Natural killer cell treated with Interleukin-12 subunit alpha and Interleukin-12 subunit beta and Interleukin-15 and Interleukin-18, amount 100 ng/mL, for 72 hours (primary cell): ENCODE measurements at regions not wholly inside any gene's neighbourhood (a gene's known extent, or its start where the extent isn't known, plus 50 kb on each side); places are given as distances from the start of the nearest gene placed in this dataset.

ENCODE experiments used
- ATAC-seq, 2 donors: fragments of 150-1000 bp; cut with Tn5 transposase in 1 of 2; sonication (Bioruptor Pico), chemical (Tn5 transposase) in 1 of 2; 2 replicates each; pipeline ENCODE4 v1.10.0; 2021
- DNase-seq: peaks from one replicate; pipeline ENCODE4 v3.0.0; 2022; ENCODE audit warnings: low spot score
- H3K27ac Mint-ChIP-seq, 2 donors: 1 replicate in 1 of 2; 2 replicates in 1 of 2; pipeline ENCODE4 v1.8.0; 2022; ENCODE audit warnings: mixed read lengths in 2 of 2, mild to moderate bottlenecking in 1 of 2, moderate library complexity in 1 of 2
- H3K27me3 Mint-ChIP-seq, 2 donors: 1 replicate in 1 of 2; 2 replicates in 1 of 2; pipeline ENCODE4 v1.8.0; 2022; ENCODE audit warnings: mixed read lengths in 2 of 2
- H3K36me3 Mint-ChIP-seq: one replicate; pipeline ENCODE4 v1.8.0; 2022; ENCODE audit warnings: mixed read lengths
- H3K4me1 Mint-ChIP-seq, 2 donors: 1 replicate in 1 of 2; 2 replicates in 1 of 2; pipeline ENCODE4 v1.8.0; 2022; ENCODE audit warnings: low read depth in 2 of 2, mixed read lengths in 2 of 2, mild to moderate bottlenecking in 1 of 2
- H3K4me3 Mint-ChIP-seq: one replicate; pipeline ENCODE4 v1.8.0; 2022; ENCODE audit warnings: mixed read lengths
- H3K9me3 Mint-ChIP-seq: 2 replicates; pipeline ENCODE4 v1.8.0; 2022; ENCODE audit warnings: mixed read lengths

- DNase-seq (no peak), ATAC-seq (no peak)
- H3K9me3 Mint-ChIP-seq = peaks cover 4% of the 10 kb centered on the region
- H3K27ac Mint-ChIP-seq = no peak overlapping the region
- peaks cover 0 to 4% of the 10 kb centered on the region in 2 donors for H3K27me3 Mint-ChIP-seq
- H3K4me3 Mint-ChIP-seq = no peak overlapping the region
- no peaks in the 10 kb centered on the region for H3K36me3 Mint-ChIP-seq
- no peaks in the 10 kb centered on the region for H3K4me1 Mint-ChIP-seq
Measured at GRCh38 chr9:1855726-1856125, 159.4 kb upstream of the SMARCA2 start.

GRCh38 chr9:1857808-1858207 is 157.3 kb upstream of the SMARCA2 start:
- Mint-ChIP-seq H3K4me3 (no peak overlapping the region), H3K9me3 (peaks cover 4% of the 10 kb centered on the region), H3K36me3 (peaks cover 2% of the 10 kb centered on the region), H3K27me3 (peaks cover 10 to 11% of the 10 kb centered on the region in 2 donors), H3K4me1 (peaks cover 0 to 6% of the 10 kb centered on the region in 2 donors), H3K27ac (no peak overlapping the region)
- no peak for DNase-seq
- ATAC-seq = peak in 1 of 2 donors; percentile 24

DNA sequence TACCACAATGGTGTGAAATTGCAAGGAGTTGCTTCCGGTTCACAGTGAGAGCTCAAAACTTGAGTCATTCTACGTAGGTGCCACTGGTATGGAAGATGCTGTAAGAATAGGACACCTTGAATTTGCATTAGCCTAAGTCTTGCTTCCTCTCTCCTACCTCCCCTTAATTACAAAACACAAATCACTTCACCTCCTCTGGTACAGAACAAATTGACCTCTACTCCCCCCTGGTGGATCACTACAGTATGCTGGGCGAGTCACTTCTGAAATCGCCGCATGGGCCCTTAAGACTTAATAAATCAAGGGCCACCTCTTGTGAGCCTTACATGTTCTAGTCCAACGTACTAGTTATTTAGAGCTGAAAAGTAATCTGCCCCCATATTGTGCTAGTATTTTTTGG is 145.3 kb upstream of the SMARCA2 start:
- Mint-ChIP-seq H3K36me3 (no peaks in the 10 kb centered on the region), H3K4me3 (no peak overlapping the region), H3K9me3 (no peaks in the 10 kb centered on the region), H3K27me3 (peaks cover 22 to 52% of the 10 kb centered on the region in 2 donors), H3K4me1 (no peaks in the 10 kb centered on the region), H3K27ac (no peak overlapping the region)
- ATAC-seq = peak in 1 of 2 donors; percentile 57
- DNase-seq = no peak

- peaks cover 0 to 8% of the 10 kb centered on the region in 2 donors for H3K4me1 Mint-ChIP-seq
- DNase-seq (no peak), ATAC-seq (no peak)
- H3K27me3 Mint-ChIP-seq = peaks cover 27 to 48% of the 10 kb centered on the region in 2 donors
- H3K27ac Mint-ChIP-seq = no peak overlapping the region
- no peak overlapping the region for H3K4me3 Mint-ChIP-seq
- no peaks in the 10 kb centered on the region for H3K9me3 Mint-ChIP-seq
- H3K36me3 Mint-ChIP-seq = no peaks in the 10 kb centered on the region
Measured at GRCh38 chr9:1870915-1871314, 144.2 kb upstream of the SMARCA2 start.

DNA sequence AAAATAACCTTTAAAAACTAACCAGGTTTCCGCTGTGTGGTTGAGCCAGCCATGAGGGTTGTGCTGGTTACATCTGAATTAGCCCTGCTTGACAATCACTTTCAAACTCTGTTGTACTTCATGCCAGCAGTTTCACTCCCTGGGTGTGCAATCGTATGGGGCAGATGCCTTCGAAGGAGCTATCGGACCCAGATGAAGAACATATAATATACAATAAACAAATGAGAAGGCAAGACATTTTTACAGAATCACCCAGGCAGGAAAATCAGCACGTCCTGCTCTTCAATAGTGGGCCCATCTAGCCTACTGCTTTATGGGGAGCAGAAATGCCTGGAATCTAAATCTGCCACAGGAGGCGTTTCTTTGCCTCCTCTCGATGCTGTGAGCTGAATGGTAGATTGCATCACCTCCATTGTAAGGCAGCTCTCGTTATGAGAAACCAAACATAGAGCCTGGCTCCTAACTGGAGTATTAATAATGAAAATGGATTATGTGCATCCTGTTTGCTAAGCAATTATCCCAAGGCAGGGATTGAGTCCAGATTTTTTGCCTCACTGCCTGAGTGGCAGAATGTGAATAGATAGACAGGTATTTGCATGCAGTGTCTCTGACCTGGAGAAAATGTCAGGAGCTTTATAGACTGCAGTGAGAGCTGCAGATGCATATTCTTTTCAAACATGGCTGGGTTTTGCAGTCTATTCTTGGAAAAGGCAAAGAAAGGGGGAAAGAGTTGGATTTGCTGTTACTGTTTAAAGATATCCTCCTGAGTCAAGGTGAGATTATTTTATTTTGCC is 143.3 kb upstream of the SMARCA2 start:
- no peaks in the 10 kb centered on the region for H3K9me3 Mint-ChIP-seq
- peaks cover 0 to 17% of the 10 kb centered on the region in 2 donors for H3K4me1 Mint-ChIP-seq
- ATAC-seq (peak in 1 of 2 donors; percentile 7), DNase-seq (no peak)
- H3K27me3 Mint-ChIP-seq = peaks cover 25 to 39% of the 10 kb centered on the region in 2 donors
- no peak overlapping the region for H3K4me3 Mint-ChIP-seq
- no peaks in the 10 kb centered on the region for H3K36me3 Mint-ChIP-seq
- no peak overlapping the region for H3K27ac Mint-ChIP-seq

DNA sequence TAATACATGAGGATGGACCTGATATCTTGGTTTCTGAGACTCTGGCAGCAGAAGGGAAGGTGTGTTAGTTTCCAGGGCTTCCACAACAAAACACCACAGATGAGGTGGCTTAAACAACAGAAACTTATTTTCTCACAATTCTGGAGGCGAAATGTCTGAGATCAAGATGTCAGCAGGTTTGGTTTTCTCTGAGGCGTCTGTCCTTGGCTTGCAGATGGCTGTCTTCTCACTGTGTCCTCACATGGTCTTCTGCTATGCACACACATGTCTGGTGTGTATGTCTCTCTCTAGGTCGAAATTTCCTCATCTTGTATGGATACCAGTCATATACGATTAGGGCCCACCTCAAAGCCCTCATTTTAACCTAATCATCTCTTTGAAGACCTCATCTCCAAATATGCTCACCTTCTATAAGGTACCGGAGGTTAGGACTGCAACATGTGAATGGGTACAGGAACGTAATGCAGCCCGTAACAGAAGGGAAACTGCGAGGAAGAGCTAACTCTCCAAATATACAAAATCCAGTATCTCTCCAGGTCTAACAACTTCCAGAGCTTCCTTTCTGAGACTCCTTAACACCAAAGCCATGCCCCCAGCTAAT is 139.8 kb upstream of the SMARCA2 start:
- Mint-ChIP-seq H3K4me1 (peaks cover 0 to 24% of the 10 kb centered on the region in 2 donors), H3K4me3 (peak overlapping the region; percentile 55), H3K27me3 (peaks cover 12% of the 10 kb centered on the region in 2 donors), H3K36me3 (no peaks in the 10 kb centered on the region), H3K27ac (peak overlapping the region in 1 of 2 donors; percentile 73), H3K9me3 (no peaks in the 10 kb centered on the region)
- ATAC-seq (no peak), DNase-seq (no peak)

DNA sequence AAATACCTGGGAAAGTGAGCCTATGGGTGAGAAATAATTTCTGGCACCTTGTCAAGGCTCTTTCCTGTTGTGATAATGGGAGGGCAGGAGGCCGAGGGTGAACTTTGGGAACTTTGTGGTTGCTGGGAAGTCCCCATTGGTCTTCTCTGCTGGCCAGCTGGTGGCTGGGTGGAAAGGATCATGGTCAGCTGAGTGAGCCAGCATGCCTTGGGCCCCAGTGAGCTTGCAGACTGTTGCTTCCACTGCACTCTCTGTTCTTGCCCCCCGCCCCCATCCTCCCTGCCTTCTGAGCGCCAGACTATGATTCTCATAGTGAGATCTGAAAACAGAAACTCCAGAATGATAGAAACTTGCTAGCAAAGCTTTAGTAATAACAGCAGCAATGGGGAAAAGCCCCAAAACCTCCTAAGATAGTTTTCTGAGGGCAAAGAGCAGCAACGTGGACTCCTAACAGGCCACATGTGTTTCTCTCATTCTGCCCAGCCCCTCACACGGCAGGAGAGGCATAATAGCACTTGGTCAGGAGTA is 139.2 kb upstream of the SMARCA2 start:
- DNase-seq = no peak
- Mint-ChIP-seq H3K36me3 (no peaks in the 10 kb centered on the region), H3K4me3 (peak overlapping the region; percentile 55), H3K4me1 (peaks cover 0 to 24% of the 10 kb centered on the region in 2 donors), H3K27me3 (peaks cover 10 to 12% of the 10 kb centered on the region in 2 donors), H3K9me3 (no peaks in the 10 kb centered on the region), H3K27ac (peak overlapping the region in 1 of 2 donors; percentile 73)
- peak; percentile 68 to 70 for ATAC-seq

DNA sequence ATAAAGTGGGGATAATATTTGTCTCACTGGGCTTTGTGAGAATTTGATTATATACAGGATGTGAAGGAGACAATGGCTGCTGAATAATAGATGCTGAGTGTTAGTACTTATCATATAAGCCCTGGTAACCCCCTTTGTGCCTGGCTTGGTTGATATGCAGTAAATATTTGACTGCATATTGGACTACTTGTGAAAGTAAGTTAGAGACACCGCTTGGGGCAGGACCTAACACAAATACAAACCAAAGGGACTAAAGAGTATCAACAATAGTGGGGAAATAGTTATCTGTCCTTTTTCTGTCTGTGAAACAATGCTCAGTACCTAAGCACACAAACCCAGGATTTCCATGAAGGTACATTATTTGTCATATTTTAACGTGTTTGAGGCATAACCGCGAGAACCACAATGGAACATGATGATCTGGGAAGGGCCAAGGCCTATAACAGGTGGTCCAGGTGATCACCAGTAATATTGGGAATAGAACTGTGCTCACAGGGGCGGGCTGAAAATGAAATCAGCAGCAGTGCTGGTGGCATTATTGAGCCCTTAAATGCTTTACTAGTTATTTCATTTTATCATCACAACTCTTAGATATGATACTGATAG is 138.2 kb upstream of the SMARCA2 start:
- Mint-ChIP-seq H3K27ac (peak overlapping the region in 1 of 2 donors; percentile 73), H3K9me3 (no peaks in the 10 kb centered on the region), H3K36me3 (no peaks in the 10 kb centered on the region), H3K4me1 (peaks cover 0 to 24% of the 10 kb centered on the region in 2 donors), H3K27me3 (peaks cover 10 to 12% of the 10 kb centered on the region in 2 donors), H3K4me3 (peak overlapping the region; percentile 55)
- DNase-seq (no peak), ATAC-seq (peak in 1 of 2 donors; percentile 7)

- H3K4me1 Mint-ChIP-seq = peaks cover 0 to 24% of the 10 kb centered on the region in 2 donors
- H3K4me3 Mint-ChIP-seq = no peak overlapping the region
- no peaks in the 10 kb centered on the region for H3K9me3 Mint-ChIP-seq
- H3K36me3 Mint-ChIP-seq = no peaks in the 10 kb centered on the region
- peak overlapping the region in 1 of 2 donors; percentile 73 for H3K27ac Mint-ChIP-seq
- H3K27me3 Mint-ChIP-seq = peaks cover 6 to 10% of the 10 kb centered on the region in 2 donors
- ATAC-seq (no peak), DNase-seq (no peak)
Measured at GRCh38 chr9:1877951-1878350, 137.2 kb upstream of the SMARCA2 start.

GRCh38 chr9:1878811-1879210 is 136.3 kb upstream of the SMARCA2 start:
- H3K27me3 Mint-ChIP-seq = peaks cover 2 to 9% of the 10 kb centered on the region in 2 donors
- H3K4me3 Mint-ChIP-seq = no peak overlapping the region
- H3K36me3 Mint-ChIP-seq = no peaks in the 10 kb centered on the region
- H3K27ac Mint-ChIP-seq = no peak overlapping the region
- no peaks in the 10 kb centered on the region for H3K9me3 Mint-ChIP-seq
- no peak for ATAC-seq
- DNase-seq = no peak
- H3K4me1 Mint-ChIP-seq = peaks cover 0 to 24% of the 10 kb centered on the region in 2 donors

DNA sequence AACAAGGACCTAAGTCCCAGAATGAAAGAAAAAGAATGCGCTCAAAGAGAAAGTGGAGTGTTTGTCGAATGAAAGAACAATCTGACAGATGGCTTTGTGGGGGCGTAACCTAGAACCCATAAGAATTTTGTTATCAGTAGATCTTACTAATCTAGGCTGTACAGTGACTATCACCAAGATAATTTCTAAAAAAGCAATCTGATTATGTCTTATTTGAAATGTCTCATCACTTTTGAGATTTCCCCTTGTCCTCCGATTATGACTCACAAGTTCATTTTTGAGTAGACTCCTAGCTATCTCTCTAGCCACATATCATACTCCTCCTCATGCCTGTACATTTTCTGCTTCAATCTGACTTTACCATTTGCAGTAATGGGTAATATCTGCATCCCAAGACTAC is 135.6 kb upstream of the SMARCA2 start:
- ATAC-seq (peak; percentile 66 to 77), DNase-seq (no peak)
- H3K27me3 Mint-ChIP-seq = peaks cover 0 to 11% of the 10 kb centered on the region in 2 donors
- H3K4me1 Mint-ChIP-seq = peaks cover 0 to 24% of the 10 kb centered on the region in 2 donors
- H3K27ac Mint-ChIP-seq = no peak overlapping the region
- no peaks in the 10 kb centered on the region for H3K36me3 Mint-ChIP-seq
- no peak overlapping the region for H3K4me3 Mint-ChIP-seq
- H3K9me3 Mint-ChIP-seq = no peaks in the 10 kb centered on the region

GRCh38 chr9:1880038-1880565 is 135.0 kb upstream of the SMARCA2 start:
- Mint-ChIP-seq H3K36me3 (no peaks in the 10 kb centered on the region), H3K9me3 (no peaks in the 10 kb centered on the region), H3K4me3 (no peak overlapping the region), H3K4me1 (peaks cover 0 to 24% of the 10 kb centered on the region in 2 donors), H3K27me3 (peaks cover 0 to 11% of the 10 kb centered on the region in 2 donors), H3K27ac (no peak overlapping the region)
- peak; percentile 38 to 41 for ATAC-seq
- no peak for DNase-seq

DNA sequence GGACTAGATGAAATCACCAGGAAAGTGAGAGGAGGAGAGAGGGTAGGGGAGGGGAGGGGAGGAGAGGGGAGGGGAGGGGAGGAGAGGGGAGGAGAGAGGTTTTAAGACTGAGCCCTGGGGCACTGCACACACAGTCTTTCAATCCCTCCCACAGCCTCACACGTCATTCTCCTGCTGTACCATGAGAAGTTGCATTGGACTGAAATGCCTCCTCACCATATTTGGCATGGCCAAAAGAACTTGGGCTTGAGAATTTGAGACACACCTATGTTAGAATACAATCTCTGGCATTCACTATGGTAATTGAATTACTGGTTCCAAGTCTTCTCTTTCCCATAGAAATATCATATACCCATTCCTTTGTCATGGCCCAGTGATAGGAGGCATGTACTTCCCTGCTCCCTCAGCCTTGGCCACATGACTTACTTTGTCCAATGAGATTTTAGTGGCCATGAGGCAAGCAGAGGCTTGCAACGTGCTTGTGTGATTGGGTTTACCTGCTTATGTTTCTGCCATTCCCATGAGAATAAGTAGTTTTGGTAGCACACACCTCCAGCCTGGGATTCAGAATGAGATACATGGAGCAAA is 133.3 kb upstream of the SMARCA2 start:
- Mint-ChIP-seq H3K36me3 (no peaks in the 10 kb centered on the region), H3K27me3 (peaks cover 7 to 11% of the 10 kb centered on the region in 2 donors), H3K4me3 (no peak overlapping the region), H3K9me3 (no peaks in the 10 kb centered on the region), H3K4me1 (peaks cover 0 to 7% of the 10 kb centered on the region in 2 donors), H3K27ac (no peak overlapping the region)
- DNase-seq = no peak
- ATAC-seq = no peak
